IPS-18c (cell line): ENCODE measurements at regions not wholly inside any gene's neighbourhood (a gene's known extent, or its start where the extent isn't known, plus 50 kb on each side); places are given as distances from the start of the nearest gene placed in this dataset.
"Not testable (repeated sequence)": the region's sequence is repeated elsewhere in the genome, so short reads cannot be mapped to it uniquely, and the experiment has no call there.

Experiments used
- H3K4me3 ChIP-seq: 2 replicates; pipeline ENCODE4 v1.7.0; 2013; ENCODE audit warnings: low read depth, mild to moderate bottlenecking, low read length, moderate library complexity; ENCODE audit not compliant: insufficient read depth
- H3K9me3 ChIP-seq: one replicate; pipeline ENCODE4 v1.6.1; 2013; ENCODE audit warnings: mild to moderate bottlenecking, low read length, moderate library complexity; ENCODE audit not compliant: control insufficient read depth, insufficient read depth

DNA sequence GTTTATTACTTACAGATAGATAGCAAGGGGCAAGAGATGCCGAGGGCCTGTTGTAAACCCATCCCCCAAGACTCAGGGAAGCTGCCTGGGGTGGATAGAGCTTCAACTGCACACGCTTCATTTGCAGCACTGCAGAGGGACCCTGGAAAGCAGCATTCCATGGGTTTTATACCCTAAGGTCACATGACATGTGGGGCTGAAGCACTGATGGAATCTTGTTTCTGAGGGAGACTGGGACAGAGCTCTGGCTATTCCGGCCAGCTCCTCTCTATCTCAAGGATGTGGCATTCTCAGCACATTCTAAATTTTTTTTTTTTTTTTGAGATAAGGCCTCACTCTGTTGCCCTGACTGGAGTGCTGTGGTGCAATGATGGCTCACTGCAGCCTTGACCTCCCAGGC, 300.1 kb downstream of the MYCN start:
- no peak overlapping the region for H3K4me3 ChIP-seq
- no peaks in the 10 kb centered on the region for H3K9me3 ChIP-seq

DNA sequence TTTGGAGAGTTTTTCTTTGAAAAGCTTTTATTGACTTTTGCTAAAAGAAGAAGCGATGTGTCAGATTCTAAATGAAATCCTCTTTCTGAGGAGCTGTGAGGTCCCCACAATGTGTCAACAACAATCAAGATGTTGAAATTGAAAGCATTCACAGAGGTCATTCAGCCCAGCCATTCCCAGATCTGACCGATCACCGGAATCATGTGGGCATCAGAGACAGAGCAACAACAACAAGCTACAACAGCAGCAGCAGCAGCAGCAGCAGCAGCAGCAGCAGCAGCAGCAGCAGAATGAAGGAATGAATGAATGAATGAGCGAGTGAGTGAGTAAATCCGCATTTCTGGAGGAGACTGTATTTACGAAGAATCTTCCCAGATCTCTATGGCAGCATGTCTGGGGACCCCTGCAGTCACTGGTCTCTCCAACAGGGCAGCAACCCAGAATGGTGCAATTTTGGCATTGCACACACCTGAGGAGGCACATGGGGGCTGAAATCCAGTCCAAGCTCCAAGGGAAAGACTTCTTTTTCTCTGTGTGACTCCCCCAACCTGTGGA, 299.0 kb downstream of the MYCN start:
- H3K9me3 ChIP-seq = no peaks in the 10 kb centered on the region
- no peak overlapping the region for H3K4me3 ChIP-seq

- no peak overlapping the region for H3K4me3 ChIP-seq
- no peaks in the 10 kb centered on the region for H3K9me3 ChIP-seq
These were observed 298.4 kb downstream of the MYCN start for GRCh38 chr2:16238786-16239185.

DNA sequence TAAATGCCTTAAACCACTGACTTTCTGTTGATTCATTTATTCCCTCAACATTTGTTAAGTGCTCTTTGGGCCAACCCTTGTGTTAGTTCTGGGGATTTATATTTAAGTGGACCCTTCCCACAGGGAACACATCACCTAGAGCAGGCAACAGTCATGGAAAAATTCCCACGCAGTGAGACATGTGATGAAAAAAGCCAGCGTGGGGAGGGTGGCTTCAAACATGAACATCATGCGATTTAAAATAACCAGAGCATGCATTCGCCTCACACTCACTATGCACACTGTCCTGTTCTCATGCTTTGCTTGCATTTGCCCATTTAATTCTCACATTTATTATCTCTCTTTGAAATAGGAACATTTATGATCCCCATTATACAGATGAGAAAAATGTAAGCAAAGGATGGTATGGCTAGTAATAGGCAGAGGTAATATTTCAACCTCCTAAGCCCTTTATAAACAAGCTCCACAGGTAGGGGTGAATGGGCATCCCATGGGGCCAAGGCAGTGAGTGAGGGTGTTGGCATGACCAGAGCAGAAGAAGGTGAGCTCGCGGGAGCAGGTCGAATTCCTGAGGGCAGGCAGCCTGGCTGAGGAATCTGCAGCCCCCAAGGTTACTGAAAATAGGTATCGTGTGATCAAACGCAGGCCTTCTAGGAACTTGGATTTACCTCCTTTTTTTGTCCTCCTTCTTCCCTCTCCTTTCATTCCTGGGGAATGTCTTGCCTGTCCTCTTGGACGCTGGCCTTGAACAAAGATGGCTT, 297.8 kb downstream of the MYCN start:
- Histone ChIP-seq H3K4me3 (no peak overlapping the region), H3K9me3 (no peaks in the 10 kb centered on the region)

DNA sequence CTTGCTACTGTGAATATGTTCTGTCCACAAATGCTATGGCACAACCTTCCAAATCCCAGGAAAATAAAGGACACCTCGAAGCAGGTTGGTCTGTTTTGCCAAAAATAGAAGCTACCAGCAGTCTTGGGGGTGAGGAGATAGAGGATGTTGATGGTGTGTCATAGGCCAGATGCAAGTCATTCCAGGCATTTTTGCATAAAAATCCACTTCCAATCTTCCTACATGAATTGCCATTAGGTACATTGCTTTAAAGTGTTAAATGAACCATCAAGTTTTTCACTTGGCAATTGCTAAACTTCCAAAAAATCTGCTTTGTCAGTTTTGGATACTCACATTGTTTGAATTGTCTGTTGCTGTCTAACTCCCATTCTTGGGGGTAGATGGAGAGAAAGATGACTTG, 295.4 kb downstream of the MYCN start:
- Histone ChIP-seq H3K4me3 (no peak overlapping the region), H3K9me3 (no peaks in the 10 kb centered on the region)

DNA sequence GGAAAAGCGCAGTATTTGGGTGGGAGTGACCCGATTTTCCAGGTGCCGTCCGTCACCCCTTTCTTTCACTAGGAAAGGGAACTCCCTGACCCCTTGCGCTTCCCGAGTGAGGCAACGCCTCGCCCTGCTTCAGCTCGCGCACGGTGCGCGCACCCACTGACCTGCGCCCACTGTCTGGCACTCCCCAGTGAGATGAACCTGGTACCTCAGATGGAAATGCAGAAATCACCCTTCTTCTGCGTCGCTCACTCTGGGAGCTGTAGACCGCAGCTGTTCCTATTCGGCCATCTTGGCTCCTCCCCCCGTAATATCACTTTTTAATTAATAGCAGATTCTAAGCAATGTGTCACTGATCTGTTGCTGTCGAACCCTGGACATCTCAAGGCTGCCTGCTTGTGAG, 294.9 kb downstream of the MYCN start:
- not testable (repeated sequence) for H3K9me3 ChIP-seq, H3K4me3 ChIP-seq

DNA sequence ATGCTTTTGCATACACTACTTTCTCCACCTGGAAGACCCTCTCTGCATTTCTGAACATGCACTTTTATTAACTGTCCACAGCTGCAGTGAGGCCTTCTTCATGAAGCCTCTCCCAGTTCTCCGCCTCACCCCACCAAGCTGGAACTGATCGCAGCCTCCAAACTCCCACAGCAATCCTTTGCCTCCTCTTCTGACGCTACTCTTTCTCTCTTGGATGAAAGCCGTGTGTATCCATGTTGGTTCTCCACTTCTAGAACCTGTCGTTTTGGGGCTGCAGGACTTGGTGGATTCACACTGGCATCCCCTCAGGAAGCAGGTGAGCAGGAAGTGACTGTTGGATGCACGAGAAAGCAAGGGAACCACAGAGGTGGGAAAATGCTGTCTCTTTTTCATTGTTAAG, 288.6 kb downstream of the MYCN start:
- Histone ChIP-seq H3K4me3 (no peak overlapping the region), H3K9me3 (no peaks in the 10 kb centered on the region)

- Histone ChIP-seq H3K4me3 (no peak overlapping the region), H3K9me3 (no peaks in the 10 kb centered on the region)
These were observed 288.1 kb downstream of the MYCN start for GRCh38 chr2:16228471-16228870.

GRCh38 chr2:16227811-16228462, 287.6 kb downstream of the MYCN start:
- H3K9me3 ChIP-seq = no peaks in the 10 kb centered on the region
- H3K4me3 ChIP-seq = no peak overlapping the region

- H3K9me3 ChIP-seq = no peaks in the 10 kb centered on the region
- no peak overlapping the region for H3K4me3 ChIP-seq
These were observed 286.8 kb downstream of the MYCN start for GRCh38 chr2:16226943-16227664.

DNA sequence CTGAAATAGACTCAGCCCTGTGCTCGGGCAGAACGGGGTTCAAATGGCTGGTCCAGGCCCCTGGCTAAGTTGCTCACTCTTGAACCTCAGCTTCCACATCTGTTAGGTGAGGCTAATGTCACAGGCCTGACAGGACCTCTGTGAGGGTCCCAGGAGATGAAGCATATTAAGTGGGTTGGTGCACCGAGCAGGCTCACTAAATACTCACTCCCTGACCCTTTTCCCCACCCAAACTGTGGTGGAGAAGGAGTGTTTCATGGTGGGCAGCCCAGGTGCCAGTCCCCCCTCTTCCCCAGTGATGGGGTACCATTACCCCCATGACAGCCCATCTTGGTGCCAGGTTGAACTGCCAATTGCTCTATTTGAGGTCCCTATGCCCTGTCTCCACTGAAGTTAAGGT, 286.0 kb downstream of the MYCN start:
- H3K4me3 ChIP-seq = no peak overlapping the region
- no peaks in the 10 kb centered on the region for H3K9me3 ChIP-seq

GRCh38 chr2:16225545-16225944, 285.2 kb downstream of the MYCN start:
- H3K9me3 ChIP-seq = no peaks in the 10 kb centered on the region
- no peak overlapping the region for H3K4me3 ChIP-seq

- H3K9me3 ChIP-seq = no peaks in the 10 kb centered on the region
- no peak overlapping the region for H3K4me3 ChIP-seq
These were observed 284.7 kb downstream of the MYCN start for GRCh38 chr2:16225071-16225470.

DNA sequence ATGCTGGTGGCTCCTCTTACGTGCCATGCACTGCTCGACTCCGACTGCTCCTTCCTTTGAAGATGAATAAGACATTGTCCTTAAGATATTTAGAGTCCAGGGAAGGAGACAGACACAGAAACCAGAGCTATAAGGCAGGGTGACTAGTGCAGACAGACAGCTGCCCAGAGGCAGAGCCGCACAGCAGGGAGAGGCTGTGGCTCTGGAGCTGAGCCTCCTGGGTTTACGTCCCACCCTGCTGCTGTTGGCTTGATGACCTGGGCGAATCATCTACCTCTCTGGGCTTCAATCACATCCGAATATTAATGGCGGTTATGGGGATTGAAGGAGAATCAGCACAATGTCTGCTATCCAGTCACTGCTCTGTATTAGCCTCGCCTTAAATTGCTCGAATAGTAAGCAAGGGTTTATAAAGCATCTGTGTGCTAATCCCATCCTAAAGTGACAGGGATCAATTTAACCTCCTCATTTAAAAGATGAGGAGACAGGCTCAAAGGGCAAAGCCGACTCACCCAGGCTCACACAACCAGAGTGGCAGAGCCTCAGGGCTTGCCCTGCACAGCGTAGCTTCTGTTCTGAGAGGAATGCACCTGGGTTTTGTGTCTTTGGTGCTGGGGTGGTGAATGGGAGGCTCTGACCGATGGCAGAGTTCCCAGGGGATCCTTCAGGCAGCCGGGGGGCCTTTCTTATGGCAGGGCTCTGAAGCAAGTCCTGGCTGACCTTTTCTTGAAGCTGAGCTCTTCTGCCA, 284.1 kb downstream of the MYCN start:
- H3K9me3 ChIP-seq = no peaks in the 10 kb centered on the region
- no peak overlapping the region for H3K4me3 ChIP-seq

- Histone ChIP-seq H3K4me3 (no peak overlapping the region), H3K9me3 (no peaks in the 10 kb centered on the region)
These were observed 283.5 kb downstream of the MYCN start for GRCh38 chr2:16223841-16224177.

DNA sequence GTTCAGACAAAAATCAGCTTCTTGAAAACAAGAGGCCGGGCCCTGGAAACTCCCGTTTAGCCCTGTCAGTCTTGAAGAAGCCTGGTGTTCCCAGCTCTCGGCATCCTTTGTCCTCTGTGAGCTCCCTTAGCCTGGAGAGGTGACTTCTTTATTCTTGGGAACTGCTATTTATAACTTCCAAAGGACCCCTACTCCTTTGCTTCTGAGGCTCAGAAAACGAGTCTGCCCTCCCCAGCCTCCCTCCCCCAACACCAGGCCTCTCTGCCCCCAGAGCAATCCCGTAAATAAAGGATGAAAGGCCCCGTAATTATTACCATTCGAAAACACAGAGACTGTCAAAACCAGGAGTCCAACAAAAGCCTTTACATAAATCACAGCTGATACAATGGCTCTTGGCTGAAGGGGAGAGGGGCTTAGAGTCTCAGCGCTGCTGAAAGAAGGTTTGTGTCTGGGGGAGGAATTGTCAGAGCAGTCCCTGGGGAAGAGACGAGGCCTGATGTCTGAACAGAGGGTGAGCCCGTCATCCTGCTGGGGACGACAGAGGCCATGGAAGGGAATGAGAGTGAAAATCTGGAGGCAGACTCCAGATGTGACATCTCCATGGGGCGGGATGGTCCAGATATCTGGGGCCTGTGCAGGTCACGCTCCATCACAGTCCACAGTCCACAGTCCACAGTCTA, 283.0 kb downstream of the MYCN start:
- Histone ChIP-seq H3K9me3 (no peaks in the 10 kb centered on the region), H3K4me3 (no peak overlapping the region)

GRCh38 chr2:16222326-16222725, 282.0 kb downstream of the MYCN start:
- Histone ChIP-seq H3K4me3 (no peak overlapping the region), H3K9me3 (no peaks in the 10 kb centered on the region)
